Hematopoietic multipotent progenitor cell treated with erythropoietin and hydrocortisone succinate and interleukin-3 and kit ligand, for 4 days (in vitro differentiated cells): ENCODE measurements at regions not wholly inside any gene's neighbourhood (a gene's known extent, or its start where the extent isn't known, plus 50 kb on each side); places are given as distances from the start of the nearest gene placed in this dataset.
"Not testable (repeated sequence)": the region's sequence is repeated elsewhere in the genome, so short reads cannot be mapped to it uniquely, and the experiment has no call there.

Experiments
- DNase-seq: peaks from one replicate; pipeline ENCODE4 v3.0.0-alpha.2; 2015

DNA sequence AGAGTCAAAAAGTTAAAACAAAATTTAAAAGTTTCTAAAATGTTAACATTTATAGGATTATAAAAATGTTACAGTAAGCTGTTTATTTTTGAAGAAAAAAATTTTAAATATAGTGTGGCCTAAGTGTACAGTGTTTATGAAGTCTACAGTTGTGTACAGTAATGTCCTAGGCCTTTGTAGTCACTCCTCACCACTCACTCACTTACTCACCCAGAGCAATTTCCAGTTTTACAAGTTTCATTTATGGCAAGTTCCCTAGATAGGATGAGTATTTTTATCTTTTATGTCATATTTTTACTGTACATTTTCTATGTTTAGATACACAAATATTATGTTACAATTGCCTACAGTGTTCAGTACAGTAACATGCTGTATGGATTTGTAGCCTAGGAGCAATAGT, 419.9 kb downstream of the ARL4A start:
- DNase-seq = no peak

DNA sequence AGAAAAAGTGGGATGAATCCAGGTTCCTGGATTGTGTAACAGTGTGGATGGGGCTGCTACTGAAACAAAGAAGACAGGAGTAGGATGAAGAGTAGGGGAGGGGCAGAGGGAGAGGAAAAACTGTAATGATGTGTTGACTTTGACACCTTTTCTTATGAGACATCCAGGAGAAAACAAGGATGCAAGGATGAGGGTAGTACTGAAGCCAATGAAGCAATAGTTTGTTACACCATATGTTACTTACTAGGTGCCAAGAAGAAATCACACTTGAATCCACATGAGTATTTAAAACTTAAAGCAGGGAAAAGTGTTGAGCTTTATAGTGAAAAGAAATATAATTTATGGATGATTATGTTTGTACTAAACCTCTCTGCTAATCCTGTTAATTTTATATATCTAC, 420.6 kb downstream of the ARL4A start:
- no peak for DNase-seq

DNA sequence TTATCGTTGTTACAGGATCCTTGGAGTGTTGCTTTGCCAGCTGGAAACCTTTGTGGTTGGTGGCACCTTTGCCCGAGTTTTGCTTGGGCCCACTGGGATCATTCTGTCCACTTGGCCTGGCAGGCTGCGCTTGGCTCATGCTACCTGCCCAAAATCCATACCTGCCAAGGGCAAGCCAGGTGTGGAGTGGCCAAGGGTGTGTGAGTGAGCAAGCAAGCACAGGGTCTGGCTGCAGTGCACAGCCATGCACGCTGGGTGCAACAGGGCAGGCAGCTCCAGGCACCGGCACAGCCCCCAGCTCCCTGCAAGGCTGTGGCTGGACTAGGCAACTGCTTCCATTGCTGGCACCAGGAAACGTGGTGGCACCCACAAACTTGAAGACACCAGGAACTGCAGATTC, 421.8 kb downstream of the ARL4A start:
- DNase-seq = no peak

DNA sequence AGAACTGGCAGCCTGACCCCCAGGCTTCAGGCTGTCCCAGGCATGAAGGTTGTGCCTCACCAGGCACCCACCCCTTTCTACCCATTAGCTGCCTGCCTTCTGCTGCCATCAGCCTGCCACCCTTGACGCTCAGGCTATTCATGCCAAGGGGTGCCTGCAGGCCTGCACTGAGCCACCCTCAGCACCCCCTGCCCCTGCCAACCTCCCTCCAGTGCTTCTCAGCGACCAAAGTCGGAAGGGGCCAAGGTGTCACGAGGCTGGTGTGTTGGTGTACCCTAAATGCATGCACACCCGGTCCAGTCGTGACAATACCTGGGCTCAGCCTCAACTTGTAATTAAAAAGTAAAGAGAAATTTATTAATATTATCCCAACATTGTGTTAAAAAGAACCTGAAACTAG, 422.7 kb downstream of the ARL4A start:
- no peak for DNase-seq

DNA sequence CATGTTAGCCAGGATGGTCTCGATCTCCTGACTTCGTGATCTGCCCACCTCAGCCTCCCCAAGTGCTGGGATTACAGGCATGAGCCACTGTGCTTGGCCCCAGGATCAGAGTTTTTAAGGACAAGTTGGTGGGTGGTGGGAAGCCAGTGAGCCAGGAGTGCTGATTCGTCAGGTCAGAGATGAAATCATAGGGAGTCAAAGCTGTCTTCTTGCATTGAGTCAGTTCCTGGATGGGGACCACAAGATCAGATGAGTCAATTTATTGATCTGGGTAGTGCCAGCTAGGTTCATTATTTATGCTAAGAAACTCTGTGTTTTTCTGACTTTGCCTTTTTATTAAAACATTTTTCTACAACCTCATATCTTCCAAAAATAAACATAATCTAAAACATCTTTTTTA, 423.8 kb downstream of the ARL4A start:
- DNase-seq = no peak

DNA sequence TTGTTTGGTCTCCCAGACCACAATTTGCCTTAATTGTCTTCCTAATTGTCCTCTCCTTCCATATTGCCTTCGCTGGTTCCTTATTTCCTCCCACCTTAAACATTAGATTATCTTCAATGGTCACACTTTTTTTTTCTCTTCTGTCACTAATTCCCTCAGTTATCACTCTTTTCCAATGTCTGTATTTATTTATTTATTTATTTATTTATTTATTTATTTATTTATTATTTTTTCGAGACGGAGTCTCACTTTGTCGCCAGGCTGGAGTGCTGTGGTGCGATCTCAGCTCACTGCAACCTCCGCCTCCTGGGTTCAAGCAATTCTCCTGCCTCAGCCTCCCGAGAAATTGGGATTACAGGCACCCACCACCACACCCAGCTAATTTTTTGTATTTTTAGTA, 426.8 kb downstream of the ARL4A start:
- not testable (repeated sequence) for DNase-seq

DNA sequence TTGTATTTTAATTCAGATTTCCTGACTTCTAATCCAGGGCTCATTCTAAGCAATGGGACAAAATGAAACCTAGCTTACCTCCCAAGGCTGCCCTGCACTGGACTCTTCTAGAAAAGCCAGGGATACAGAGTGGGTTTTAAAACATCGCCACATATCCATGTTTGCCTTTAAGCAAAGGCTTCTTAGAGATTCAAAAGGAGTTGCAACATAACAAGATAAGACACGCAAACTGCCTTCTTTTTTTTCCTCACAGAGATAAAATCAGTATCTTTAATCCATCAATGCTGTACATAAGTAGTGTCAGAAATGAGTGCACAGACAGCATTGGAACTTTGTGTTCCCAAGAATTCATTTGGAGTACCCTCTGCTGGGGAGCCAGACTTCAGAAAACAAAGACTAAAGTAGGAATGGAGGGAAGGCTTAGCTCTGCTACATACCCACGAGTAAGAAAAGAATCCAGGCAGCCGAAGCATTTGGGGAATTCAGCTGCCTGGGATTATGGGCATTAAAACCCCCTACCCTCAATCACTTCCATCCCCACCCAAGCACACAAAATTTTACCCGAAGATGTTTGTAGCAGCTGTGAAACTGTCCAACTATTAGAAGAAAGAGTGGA, 427.8 kb downstream of the ARL4A start:
- DNase-seq = peak; percentile 40

DNA sequence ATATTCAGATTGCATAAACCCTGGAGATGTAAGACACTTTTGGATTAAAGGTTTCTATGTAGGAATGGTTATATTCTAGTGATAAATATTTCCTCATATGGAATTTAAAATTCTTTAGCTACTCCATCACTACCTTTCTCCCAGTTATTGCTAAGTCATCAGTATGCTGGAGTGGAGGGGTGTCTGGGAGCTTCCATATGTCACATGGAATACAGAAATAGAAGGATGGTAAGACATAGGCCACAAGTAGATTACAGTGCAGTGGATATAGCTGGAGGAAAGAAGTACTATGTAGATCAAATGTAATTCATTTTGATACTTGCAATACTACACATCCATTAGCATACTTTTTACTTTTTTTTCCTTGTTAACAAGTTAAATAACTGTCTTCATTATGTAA, 428.4 kb downstream of the ARL4A start:
- DNase-seq = no peak

DNA sequence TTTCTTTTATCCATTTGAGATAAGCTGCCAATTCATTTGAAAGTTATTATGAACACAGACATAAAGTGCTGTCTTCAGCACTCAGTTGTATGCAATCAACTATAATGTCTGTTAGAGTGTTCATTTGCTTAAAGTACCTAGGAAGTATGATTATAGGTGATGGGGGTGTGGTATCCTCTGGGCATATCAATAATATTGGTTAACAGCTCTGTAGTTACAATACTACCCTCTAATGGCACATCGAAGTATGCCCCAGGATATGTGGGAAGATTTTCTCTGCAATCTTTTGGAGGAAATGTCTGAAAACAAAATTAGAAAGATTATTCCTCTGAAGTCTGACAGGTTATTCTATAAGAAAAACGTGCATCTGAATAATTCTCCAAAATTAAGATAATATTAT, 429.7 kb downstream of the ARL4A start:
- peak; percentile 35 for DNase-seq

DNA sequence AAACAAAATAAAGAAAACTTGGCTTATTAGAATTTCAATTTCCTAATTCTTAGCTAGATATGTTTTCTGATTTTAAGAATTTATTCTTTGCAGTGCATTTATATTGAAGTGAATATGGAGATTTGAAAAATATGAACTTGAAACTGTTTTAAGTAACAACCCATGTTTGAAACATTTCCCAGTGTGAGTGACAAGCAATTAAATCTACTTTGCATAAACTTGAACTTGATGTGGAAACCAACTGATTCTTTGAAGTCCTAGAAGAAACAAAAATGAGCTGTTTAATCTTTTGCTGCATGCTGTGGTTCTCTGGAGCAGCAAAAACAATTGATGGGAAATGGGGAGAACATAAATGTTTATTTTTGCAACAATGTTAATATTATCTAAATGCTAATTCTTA, 430.2 kb downstream of the ARL4A start:
- no peak for DNase-seq

DNA sequence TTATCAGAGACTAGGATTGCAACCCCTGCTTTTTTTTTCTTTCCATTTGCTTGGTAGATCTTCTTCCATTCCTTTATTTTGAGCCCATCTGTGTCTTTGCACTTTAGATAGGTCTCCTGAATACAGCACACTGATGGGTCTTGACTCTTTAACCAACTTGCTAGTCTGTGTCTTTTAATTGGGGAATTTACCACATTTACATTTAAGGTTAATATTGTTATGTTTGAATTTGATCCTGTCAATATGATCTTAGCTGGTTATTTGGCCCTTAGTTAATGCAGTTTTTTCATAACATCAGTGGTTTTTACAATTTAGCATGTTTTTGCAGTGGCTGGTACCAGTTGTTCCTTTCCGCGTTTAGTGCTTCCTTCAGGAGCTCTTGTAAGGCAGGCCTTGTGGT, 437.2 kb downstream of the ARL4A start:
- DNase-seq = not testable (repeated sequence)

DNA sequence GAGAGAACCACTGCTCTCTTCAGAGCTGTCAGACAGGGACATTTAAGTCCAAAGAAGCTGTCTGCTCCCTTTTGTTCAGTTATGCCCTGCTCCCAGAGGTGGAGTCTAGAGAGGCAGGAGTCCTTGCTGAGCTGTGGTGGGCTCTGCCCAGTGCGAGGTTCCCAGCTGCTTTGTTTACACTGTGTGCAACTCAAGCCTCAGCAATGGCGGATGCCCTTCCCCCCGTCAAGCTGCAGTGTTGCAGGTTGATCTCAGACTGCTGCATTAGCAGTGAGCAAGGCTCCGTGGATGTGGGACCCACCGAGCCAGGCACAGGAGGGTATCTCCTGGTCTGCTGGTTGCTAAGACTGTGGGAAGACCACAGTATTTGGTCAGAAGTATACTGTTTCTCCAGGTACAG, 438.9 kb downstream of the ARL4A start:
- no peak for DNase-seq

DNA sequence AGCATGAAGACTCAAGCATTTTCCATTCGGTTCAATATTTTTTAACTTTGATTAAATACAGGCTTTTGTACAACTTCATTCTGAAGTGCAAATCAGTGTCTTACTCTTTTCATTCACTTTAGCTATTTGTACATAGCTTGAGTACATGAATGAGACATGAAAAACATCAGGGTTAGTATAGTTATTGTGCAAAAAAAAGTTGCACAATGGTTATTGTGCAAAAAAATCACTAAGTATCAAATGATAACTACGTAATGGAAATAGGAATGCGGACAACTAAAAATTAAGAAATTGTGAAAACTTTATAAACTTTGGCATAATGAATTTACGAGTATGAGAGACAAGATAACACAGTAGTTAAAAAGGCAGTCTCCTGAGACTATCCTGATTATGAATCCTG, 442.9 kb downstream of the ARL4A start:
- no peak for DNase-seq

DNA sequence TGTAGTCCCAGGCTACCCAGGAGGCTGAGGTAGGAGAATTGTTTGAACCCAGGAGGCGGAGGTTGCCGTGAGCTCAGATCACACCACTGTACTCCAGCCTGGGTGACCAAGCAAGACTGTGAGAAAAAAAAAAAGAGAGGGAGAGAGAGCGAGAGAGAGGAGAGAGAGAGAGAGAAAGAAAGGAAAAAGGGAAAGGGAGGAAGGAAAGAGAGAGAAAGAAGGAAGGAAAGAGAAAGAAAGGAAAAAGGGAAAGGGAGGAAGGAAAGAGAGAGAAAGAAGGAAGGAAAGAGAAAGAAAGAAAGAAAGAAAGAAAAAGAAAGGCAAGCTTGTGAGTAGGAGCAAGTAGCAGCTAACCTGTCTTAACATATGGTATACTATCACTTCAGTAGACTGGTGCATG, 443.5 kb downstream of the ARL4A start:
- not testable (repeated sequence) for DNase-seq

DNA sequence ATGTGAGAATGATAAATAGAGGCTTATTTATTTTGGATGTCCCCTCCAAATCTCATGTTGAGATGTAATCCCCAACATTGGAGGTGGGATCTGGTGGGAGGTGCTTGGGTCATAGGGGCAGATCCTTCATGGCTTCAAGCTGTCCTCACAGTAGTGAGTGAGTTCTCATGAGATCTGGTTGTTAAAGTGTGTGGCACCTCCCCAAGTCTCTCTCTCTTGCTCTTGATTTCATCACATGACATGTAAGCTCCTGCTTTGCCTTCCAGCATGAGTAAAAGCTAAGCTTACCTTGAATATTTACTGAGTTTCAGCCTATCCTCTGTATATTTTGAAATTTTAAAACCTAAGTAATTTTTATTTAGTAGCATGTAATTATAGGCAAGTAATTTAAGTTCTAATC, 444.9 kb downstream of the ARL4A start:
- DNase-seq = no peak

DNA sequence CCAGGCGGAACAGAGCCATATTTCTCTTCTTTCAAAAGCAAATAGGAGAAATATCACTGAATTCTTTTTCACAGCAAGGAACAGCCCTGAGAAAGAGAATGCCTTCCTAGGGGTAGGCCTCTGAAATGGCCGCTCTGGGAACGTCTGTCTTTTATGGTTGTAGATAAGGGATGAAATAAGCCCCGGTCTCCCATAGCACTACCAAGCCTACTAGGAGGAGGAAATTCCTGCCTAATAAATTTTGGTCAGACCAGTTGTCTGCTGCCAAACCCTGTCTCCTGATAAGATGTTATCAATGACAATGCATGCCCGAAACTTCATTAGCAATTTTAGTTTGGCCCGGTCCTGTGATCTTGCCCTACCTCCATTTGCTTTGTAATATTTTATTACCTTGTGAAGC, 448.9 kb downstream of the ARL4A start:
- DNase-seq = not testable (repeated sequence)

DNA sequence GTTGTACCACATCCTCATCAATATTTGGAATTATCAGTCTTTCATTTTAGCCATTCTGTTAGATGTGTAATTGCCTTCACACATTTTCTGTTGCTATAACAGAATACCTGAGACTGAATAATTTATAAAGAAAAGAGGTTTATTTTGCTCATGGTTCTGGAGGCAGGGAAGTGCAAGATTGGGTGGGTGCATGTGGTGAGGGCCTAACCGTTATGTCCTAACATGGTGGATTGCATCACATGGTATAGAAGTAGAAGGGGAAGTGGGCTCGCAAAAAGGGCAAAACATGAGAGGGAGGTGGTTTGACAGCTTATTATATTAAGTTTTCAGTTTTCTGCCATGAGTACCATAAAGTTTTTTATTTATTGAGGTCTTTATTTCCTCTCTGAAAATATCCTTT, 452.0 kb downstream of the ARL4A start:
- DNase-seq = peak; percentile 9

DNA sequence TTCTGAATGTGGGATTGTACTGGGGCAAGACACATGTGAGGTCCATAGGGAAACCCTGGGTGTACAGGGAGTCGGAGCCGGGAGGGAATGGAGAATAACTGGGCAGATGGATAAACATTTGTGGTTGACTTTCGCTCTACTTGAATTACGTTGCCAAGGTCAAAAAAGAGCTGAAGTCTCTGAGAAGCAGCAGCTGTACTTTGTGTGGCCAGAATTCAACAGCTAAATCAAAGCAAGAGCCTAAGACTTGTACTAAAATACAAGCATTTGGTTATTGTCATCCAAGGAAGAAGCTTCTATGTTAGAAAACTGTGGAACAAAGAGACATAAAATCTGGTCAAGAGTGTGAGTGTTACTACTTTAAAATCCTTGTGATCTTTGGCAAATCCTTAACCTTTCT, 457.2 kb downstream of the ARL4A start:
- DNase-seq = no peak

DNA sequence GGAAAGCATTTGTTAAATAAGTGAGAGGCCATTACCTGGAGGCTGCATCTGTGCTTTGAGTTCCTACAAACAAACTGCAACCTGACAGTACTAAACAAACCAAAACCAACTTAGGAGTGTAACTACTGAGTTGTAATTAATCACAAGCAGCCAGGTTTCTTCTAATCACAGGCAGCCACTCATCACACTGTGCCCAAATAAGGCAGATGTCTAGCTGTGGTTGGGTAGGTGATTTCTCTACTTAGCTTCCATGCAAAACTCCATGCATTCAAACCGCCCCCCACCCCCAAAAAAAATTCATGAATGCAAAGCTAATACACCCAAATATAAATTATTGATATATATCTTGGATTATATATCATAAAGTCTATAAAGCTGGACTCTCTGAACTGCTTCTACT, 461.1 kb downstream of the ARL4A start:
- DNase-seq = no peak

DNA sequence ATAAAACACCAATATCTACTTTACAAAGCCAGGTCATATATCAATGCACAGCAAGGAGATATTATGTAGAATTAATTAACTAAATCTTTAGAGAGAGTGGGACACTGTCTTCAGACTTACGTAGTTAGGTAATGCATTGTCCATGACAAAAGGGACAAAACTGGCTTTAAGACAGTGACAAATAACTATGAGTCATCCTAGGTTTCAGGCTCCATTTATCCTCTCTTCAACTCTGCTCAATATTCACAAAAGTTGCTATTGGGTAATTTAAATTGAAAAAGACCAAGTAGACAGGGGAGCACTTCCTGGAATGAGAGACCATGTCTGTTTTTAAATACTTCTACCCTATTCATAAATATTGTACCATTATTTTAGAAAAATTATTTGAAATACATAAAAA, 464.5 kb downstream of the ARL4A start:
- no peak for DNase-seq

DNA sequence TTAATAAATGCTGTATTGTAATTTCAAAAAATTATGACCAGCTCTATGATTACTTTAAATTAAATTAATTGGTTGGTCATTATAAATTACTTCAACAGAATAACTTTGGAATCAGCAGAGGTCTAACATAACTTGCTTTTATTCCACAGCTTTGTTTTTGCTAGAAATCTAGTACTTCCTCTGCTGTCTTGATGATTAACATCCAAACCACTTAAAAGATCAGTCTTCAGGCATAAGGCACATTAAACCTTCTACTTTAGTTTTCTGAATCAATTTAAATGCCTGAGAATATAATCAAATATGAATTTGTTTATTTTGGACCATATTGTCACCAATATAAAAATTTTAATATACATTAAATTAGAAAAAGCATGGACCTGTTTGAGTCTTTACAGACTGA, 465.3 kb downstream of the ARL4A start:
- no peak for DNase-seq

DNA sequence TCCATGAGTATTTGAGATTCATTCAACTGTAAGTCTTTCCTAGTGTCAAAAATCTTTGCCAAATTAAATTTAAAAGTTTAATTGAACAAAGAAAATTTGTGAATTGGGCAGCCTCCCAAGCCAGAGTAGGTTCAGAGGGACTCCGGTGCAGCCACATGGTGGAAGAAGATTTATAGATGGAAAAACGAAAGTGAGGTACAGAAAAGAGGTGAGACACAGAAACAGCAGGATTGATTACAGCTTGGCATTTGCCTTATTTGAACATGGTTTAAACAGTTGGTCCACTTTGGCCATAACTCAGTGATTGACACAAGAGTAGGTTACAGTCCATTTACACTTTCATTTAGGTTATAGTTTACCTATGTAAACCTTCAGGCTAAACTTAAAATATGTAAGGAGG, 465.8 kb downstream of the ARL4A start:
- DNase-seq = no peak

DNA sequence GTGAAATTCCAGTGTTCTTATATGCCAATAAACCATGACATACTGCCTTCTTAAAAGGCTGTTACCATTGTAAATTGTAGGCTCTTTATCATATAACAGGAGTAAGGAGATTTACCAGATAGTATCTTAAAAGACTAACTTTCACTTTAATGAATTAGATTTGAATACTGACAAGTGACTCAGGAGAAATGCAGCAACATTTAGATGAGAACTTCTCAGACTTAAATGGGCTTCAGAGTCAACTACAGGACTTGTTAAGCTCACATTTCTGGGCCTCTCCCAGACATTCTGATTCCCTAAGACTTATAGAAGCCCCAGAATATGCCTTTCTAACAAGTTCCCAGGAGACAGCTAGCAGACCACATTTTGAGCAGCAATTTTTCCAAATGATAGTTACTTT, 466.3 kb downstream of the ARL4A start:
- DNase-seq = no peak

DNA sequence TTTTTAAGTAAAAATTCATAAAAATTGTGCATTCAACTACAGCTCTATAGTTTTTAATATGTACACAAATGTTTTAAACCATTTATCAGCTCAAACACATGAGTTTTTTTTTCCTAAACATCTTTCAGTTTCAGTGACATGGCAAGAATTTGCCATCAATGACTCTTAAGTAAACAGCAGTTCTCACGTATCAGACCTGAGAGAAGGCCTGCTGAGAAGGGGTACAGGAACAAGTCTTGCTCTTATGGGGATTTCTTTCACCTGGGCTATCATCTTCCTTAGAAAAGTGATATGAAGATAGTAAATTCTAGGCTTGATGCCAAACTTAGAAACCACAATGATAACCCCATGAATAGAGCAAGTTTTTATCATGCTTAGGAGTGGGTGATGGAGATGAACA, 467.8 kb downstream of the ARL4A start:
- peak; percentile 11 for DNase-seq

DNA sequence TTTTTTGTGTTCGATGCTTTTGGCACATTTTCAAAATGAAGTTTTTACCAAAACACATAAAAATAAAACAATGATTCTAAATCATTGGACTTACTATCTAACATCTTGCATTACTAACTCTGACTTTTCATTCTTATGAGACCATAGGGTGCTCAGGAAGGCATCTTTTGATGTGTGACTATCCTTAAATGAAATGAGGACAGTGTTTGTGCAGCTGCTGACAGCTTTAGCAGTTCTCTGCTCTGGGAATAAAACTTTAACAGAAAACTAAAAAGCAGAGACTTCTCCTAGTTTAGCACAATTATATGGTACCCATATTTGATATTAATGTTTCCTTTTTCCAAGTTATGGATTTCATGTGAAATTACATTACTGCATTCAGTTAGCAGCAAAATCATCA, 471.6 kb downstream of the ARL4A start:
- no peak for DNase-seq
